Astrocyte of the spinal cord (primary cell): ENCODE measurements at regions not wholly inside any gene's neighbourhood (a gene's known extent, or its start where the extent isn't known, plus 50 kb on each side); places are given as distances from the start of the nearest gene placed in this dataset.

Experiments
- DNase-seq: peaks from one replicate; pipeline ENCODE4 v3.0.0; 2011; ENCODE audit warnings: low read depth, low spot score
- H3K4me3 ChIP-seq: 2 replicates; pipeline ENCODE4 v1.5.1; 2011; ENCODE audit warnings: low read depth, mild to moderate bottlenecking, low read length, moderate library complexity
- CTCF ChIP-seq: IDR thresholded peaks from 2 replicates; pipeline ENCODE4 v1.5.1; 2012; ENCODE audit warnings: low read depth, mild to moderate bottlenecking, low read length, inconsistent platforms
- in situ Hi-C: cut with HindIII; loops from 2 replicates; pipeline ENCODE4 v1.10.0; 2017; ENCODE audit warnings: low sequenced_read_pairs

DNA sequence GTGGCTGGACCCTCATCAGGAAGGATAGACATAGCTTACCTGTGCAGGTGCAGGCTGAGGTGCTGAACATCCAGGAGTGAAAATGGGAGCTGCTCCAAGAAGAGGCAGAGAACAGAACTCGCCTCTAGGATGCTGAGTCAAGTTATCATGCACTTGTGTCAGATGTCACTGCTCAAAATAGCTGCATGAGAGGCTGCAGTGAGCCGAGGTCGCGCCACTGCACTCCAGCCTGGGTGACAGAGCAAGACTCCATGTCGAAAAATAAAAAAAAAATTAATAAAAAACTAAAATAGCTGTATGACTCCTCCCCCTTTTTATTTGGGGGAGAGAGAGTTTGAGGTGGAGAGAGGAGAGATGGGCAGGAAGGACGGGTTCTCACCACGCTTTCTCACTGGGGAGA, 148.8 kb downstream of the FOXL1 start:
- TF ChIP-seq CTCF, result no peak
- in situ Hi-C loops, result no loop called here
- H3K4me3 ChIP-seq, result no peak overlapping the region
- DNase-seq, result no peak

GRCh38 chr16:86727632-86728031, 149.3 kb downstream of the FOXL1 start:
- DNase-seq, result no peak
- H3K4me3 ChIP-seq, result no peak overlapping the region
- no peak for TF ChIP-seq CTCF
- in situ Hi-C loops, result no loop called here

DNA sequence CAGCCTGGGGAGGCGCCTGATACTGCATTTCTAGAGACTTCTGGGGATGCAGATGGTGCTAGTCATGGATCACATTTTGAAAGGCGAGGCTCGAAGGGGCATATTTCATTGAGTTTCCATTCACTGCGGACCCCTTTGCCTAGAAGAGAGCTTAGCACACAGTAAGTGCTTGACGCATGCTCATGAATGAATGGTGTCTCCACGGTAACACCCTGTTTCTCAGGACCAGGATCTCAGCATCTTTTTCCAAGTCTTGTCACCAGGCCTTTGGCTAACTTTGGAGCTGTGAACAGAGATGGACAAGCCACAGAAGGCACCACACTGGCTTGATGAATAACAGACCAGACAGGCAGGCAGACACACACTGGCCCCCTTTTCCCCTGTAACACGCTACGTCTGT, 151.3 kb downstream of the FOXL1 start:
- no peak overlapping the region for H3K4me3 ChIP-seq
- TF ChIP-seq CTCF, result no peak
- in situ Hi-C loops, result no loop called here
- no peak for DNase-seq

DNA sequence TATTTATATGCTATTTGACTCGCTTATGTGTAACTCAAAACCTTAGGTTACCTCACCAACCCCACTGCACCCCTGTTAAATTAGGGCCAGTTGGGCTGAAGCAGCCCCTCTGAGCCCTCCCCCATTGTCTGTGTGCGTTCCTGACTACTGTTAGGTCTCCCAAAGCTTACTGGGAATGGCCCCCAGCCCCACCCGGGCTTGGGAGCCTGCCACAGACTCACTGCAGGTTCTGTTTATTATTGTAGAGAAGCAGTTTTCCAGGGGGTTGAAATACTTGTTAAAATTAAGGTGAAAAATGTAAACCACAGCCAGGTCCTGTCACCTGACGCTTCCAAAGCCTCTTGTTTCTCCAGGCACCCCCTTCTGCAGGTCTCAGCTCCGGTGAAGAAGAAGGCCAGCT, 151.7 kb downstream of the FOXL1 start:
- in situ Hi-C loops, result no loop called here
- TF ChIP-seq CTCF, result no peak
- no peak overlapping the region for H3K4me3 ChIP-seq
- no peak for DNase-seq

DNA sequence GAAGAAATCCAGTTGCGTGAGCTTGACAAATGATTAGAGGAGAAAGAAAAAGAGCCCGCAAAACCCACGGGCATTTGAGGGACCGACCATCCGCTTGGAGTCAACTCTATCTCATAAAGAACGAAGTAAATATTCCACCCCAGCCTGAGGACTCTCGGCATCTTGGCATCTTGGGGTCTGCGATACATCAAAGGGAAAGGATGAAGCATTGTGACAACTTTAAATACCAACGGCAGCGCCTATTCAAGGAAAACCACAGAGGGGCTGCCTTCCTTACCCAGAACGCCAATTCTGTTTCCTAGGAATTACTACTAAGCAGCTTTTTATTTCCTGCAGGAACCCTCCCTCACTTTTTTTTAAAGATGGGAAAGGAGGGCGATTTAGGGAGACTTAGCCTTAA, 152.2 kb downstream of the FOXL1 start:
- in situ Hi-C loops, result no loop called here
- TF ChIP-seq CTCF, result no peak
- no peak for DNase-seq
- H3K4me3 ChIP-seq, result no peak overlapping the region

DNA sequence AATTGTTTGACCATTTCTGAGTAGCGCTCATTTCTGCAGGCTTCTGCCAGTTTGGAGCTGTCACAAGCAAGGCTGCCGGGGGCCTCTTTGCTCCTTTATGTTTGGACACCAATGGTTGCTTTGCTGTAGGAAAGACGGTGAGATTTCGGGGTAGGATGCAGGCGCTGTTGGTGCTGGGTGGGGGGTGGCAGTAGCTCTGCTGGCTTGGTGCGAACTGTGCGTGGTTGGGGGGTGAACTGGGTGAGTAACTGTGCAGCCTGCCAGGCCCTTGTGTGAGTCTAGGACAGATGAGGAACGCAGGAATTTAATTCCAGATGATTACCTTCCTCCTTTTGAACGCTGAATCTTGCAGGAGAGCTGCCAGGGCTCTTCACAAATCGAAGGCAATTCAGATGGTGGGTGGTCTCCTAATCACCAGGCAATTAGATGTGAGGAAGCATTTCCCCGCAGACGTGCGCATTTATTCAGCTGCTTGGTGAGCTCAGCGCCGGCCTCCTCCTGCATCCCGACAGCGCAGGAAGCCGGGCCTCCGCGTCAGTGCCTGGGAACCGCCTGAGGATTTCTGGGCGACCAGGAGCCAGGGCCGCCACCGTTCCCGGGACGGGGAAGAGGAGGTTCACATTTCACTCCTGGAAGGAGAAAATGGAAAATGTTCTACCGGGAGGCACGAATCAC, 154.4 kb downstream of the FOXL1 start:
- TF ChIP-seq CTCF, result no peak

More for the DNA sequence above, 154.4 kb downstream of the FOXL1 start:
- in situ Hi-C loops, result no loop called here
- DNase-seq, result peak; percentile 70
- no peak overlapping the region for H3K4me3 ChIP-seq
